Activated B cell treated with CpG ODN at 0.5 μM for 24 hours (primary cell): ENCODE measurements at regions not wholly inside any gene's neighbourhood (a gene's known extent, or its start where the extent isn't known, plus 50 kb on each side); places are given as distances from the start of the nearest gene placed in this dataset.

ENCODE experiments used
- ATAC-seq: fragments of 200-7000 bp; cut with Tn5 transposase; one replicate; pipeline ENCODE4 v1.10.0; 2021; ENCODE audit warnings: low read depth, mild to moderate bottlenecking, moderate library complexity
- CTCF ChIA-PET: fragments of 350-600 bp; sonication (Branson Sonifier 250); formaldehyde crosslinking; loops from one replicate; lab custom pipeline; 2021; ENCODE audit warnings: antibody characterized with exemption; lab: Charles Lee
- POLR2A ChIA-PET: fragments of 350-600 bp; sonication (Branson Sonifier 250); formaldehyde crosslinking; loops from one replicate; lab custom pipeline; 2021; ENCODE audit warnings: antibody characterized with exemption; lab: Charles Lee
- DNase-seq: peaks from one replicate; pipeline ENCODE4 v3.0.0; 2022
- H3K27ac Mint-ChIP-seq: one replicate; pipeline ENCODE4 v1.8.0; 2020; ENCODE audit warnings: mixed read lengths
- H3K27me3 Mint-ChIP-seq: one replicate; pipeline ENCODE4 v1.8.0; 2021; ENCODE audit warnings: mixed read lengths
- H3K36me3 Mint-ChIP-seq: one replicate; pipeline ENCODE4 v1.8.0; 2021; ENCODE audit warnings: low read depth, mixed read lengths
- H3K4me1 Mint-ChIP-seq: one replicate; pipeline ENCODE4 v1.8.0; 2021; ENCODE audit warnings: mixed read lengths
- H3K4me3 Mint-ChIP-seq: one replicate; pipeline ENCODE4 v1.8.0; 2020; ENCODE audit warnings: mild to moderate bottlenecking, mixed read lengths
- H3K9me3 Mint-ChIP-seq: one replicate; pipeline ENCODE4 v1.8.0; 2020; ENCODE audit warnings: mixed read lengths
- CTCF ChIP-seq: fragments of 200-600 bp; IDR thresholded peaks from one replicate; pipeline ENCODE4 v1.8.0; 2022; ENCODE audit warnings: antibody characterized with exemption, mild to moderate bottlenecking
- intact Hi-C: fragments of 100-400 bp; cut with micrococcal nuclease; formaldehyde crosslinking; loops from one replicate; pipeline ENCODE4 v1.15.1; 2024

- ChIA-PET CTCF (interaction anchor here (1.0 kb wide), 1 partner anchor 259 kb away, joined by 4 read pairs; no protein-coding TSS in a partner anchor), POLR2A (no interaction called here)
- TF ChIP-seq CTCF, result no peak
- ATAC-seq (no peak), DNase-seq (no peak)
- H3K4me3 Mint-ChIP-seq, result no peak overlapping the region
- no peaks in the 10 kb centered on the region for H3K4me1 Mint-ChIP-seq
- no peaks in the 10 kb centered on the region for H3K9me3 Mint-ChIP-seq
- no peak overlapping the region for H3K27ac Mint-ChIP-seq
- peaks cover 9% of the 10 kb centered on the region for H3K27me3 Mint-ChIP-seq
- H3K36me3 Mint-ChIP-seq, result no peaks in the 10 kb centered on the region
- intact Hi-C loops, result no loop called here
Observed at GRCh38 chr14:21941885-21942284, 268.3 kb upstream of the OR4E1 start.

GRCh38 chr14:21940887-21941856, 267.6 kb upstream of the OR4E1 start:
- Mint-ChIP-seq H3K4me1 (no peaks in the 10 kb centered on the region), H3K27me3 (peaks cover 9% of the 10 kb centered on the region), H3K27ac (no peak overlapping the region), H3K9me3 (no peaks in the 10 kb centered on the region), H3K36me3 (no peaks in the 10 kb centered on the region), H3K4me3 (no peak overlapping the region)
- intact Hi-C loops, result no loop called here
- POLR2A ChIA-PET, result no interaction called here
- CTCF ChIA-PET, result interaction anchor here (1.0 to 1.2 kb wide), 2 partner anchors 14 to 260 kb away, joined by 3 to 4 read pairs; no protein-coding TSS in a partner anchor
- no peak for TF ChIP-seq CTCF
- no peak for DNase-seq
- ATAC-seq, result no peak

- ChIA-PET POLR2A (no interaction called here), CTCF (interaction anchor here (1.2 kb wide), 1 partner anchor 15 kb away, joined by 3 read pairs; no protein-coding TSS in a partner anchor)
- no peak for DNase-seq
- no peak for TF ChIP-seq CTCF
- no peak for ATAC-seq
- Mint-ChIP-seq H3K9me3 (no peaks in the 10 kb centered on the region), H3K36me3 (no peaks in the 10 kb centered on the region), H3K4me3 (no peak overlapping the region), H3K27ac (no peak overlapping the region), H3K27me3 (peaks cover 2% of the 10 kb centered on the region), H3K4me1 (no peaks in the 10 kb centered on the region)
- intact Hi-C loops, result no loop called here
Observed at GRCh38 chr14:21939836-21940235, 266.2 kb upstream of the OR4E1 start.

- H3K4me1 Mint-ChIP-seq, result no peaks in the 10 kb centered on the region
- no peaks in the 10 kb centered on the region for H3K36me3 Mint-ChIP-seq
- peaks cover 2% of the 10 kb centered on the region for H3K27me3 Mint-ChIP-seq
- ChIA-PET CTCF (interaction anchor here (1.7 kb wide), 1 partner anchor 20 kb away, joined by 5 read pairs; no protein-coding TSS in a partner anchor), POLR2A (no interaction called here)
- H3K4me3 Mint-ChIP-seq, result no peak overlapping the region
- ATAC-seq, result no peak
- no peak overlapping the region for H3K27ac Mint-ChIP-seq
- intact Hi-C loops, result no loop called here
- no peak for DNase-seq
- no peak for TF ChIP-seq CTCF
- H3K9me3 Mint-ChIP-seq, result no peaks in the 10 kb centered on the region
Observed at GRCh38 chr14:21937996-21938395, 264.4 kb upstream of the OR4E1 start.

- DNase-seq (no peak), ATAC-seq (peak; percentile 45)
- POLR2A ChIA-PET, result no interaction called here
- no peak overlapping the region for H3K4me3 Mint-ChIP-seq
- no peak overlapping the region for H3K27ac Mint-ChIP-seq
- intact Hi-C loops, result loop anchor here (1.0 kb wide), 3 partner anchors 9 to 20 kb away; no protein-coding TSS in a partner anchor
- peaks cover 2% of the 10 kb centered on the region for H3K27me3 Mint-ChIP-seq
- no peaks in the 10 kb centered on the region for H3K9me3 Mint-ChIP-seq
- no peak for TF ChIP-seq CTCF
- H3K36me3 Mint-ChIP-seq, result no peaks in the 10 kb centered on the region
- no peaks in the 10 kb centered on the region for H3K4me1 Mint-ChIP-seq
- CTCF ChIA-PET, result interaction anchor here (1.1 to 3.0 kb wide), 7 partner anchors 10 to 30 kb away, joined by 3 to 59 read pairs (median 4); no protein-coding TSS in a partner anchor
Observed at GRCh38 chr14:21933681-21934080, 260.1 kb upstream of the OR4E1 start.
